ENCODE measurements at regions not wholly inside any gene's neighbourhood (a gene's known extent, or its start where the extent isn't known, plus 50 kb on each side); places are given as distances from the start of the nearest gene placed in this dataset.

DNA sequence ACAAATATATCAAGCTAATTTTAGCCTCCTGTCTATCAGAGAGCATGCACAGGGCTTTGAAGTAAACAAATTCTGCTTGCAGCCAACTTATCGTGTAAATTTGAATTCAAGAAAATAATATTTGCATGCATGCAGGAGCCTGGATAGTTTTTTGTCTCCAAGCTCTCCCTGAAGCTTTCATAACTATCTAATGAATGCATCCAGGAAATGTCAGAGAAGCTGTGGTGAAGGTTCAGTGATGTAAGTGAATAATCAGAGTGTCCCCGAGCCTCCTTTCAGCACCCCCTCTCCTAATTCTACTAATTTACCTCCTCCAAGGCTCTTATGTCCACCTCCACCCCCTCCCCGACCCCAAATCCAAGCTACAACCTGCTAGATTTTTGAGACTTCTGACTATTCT is 172.0 kb upstream of the ZNF32 start:
- DNase-seq (ENCODE audit: low read depth) = no peak

DNA sequence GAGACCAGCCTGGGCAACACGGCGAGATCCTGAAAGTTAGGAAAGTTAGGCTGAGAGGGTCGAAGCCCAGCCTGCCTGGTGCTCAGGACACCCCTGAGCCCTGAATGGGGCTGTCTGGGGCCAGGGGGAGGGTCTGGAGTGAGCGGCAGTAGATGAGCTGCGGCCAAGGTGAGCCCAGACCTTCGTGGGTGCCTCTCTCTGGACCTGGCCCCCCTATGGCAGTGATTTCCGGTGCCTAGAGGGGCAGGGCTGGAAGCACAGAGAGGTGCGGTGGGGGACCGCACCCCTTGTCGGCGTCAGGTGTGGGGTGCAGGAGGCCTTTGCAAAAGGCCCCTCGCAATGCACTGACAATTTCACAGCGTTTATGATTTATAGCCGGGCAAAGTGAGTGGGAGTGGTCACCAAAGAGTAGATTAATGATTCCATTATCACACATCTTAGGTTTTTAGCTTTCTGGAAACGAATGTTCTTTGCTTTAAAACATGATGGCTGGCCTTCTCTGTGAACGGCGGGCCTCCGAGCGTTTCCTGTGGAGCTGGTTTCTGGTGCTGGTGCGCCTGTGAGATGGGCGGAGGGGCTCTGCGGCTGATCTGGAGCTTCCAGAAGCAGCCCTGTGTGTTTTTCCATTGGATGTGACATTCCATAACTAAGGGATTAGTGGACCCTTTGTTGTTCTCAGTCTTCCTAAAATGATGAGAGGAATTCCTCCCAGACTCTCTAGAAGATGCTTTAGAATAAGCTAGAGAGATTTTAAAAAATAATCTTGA is 171.0 kb upstream of the ZNF32 start:
- no peak for DNase-seq (ENCODE audit: low read depth)

DNA sequence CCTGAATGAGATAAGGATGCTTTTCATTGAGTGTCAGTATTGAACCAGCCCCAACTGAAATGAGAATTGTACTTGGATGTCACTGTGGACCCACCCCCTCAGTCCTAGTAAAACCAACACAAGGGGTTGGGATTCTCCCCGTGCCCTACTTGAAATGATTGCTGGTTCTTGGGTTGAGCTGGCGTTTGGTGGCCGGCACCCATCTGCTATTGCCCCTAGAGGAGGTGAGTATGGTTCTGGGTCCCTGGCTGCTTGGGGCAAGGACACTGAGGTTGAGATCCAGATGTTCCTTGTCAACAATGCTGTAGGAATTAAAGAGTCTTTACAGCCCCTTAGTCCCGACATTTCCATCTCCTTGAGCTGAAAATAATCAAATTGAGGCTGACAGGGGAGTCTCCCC is 170.0 kb upstream of the ZNF32 start:
- DNase-seq (ENCODE audit: low read depth) = no peak

DNA sequence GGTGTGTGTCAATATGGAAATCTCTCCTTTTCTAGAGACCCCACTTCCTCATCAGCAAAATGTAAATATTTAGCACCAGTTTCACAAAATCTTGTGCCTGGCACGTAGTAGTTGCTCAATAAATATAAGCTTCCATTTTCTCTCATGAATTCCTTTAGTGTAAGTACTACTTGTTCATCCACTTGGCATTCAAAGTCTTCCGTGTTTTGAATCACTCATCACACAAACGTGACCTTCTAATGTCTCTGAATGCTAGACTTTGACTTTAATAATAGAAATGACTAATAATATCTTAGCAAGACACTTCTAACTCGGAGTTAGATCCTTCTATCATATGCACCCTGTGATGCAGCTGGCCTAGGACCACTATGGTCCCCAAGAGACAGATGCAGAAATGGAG is 168.7 kb upstream of the ZNF32 start:
- DNase-seq (ENCODE audit: low read depth) = no peak

DNA sequence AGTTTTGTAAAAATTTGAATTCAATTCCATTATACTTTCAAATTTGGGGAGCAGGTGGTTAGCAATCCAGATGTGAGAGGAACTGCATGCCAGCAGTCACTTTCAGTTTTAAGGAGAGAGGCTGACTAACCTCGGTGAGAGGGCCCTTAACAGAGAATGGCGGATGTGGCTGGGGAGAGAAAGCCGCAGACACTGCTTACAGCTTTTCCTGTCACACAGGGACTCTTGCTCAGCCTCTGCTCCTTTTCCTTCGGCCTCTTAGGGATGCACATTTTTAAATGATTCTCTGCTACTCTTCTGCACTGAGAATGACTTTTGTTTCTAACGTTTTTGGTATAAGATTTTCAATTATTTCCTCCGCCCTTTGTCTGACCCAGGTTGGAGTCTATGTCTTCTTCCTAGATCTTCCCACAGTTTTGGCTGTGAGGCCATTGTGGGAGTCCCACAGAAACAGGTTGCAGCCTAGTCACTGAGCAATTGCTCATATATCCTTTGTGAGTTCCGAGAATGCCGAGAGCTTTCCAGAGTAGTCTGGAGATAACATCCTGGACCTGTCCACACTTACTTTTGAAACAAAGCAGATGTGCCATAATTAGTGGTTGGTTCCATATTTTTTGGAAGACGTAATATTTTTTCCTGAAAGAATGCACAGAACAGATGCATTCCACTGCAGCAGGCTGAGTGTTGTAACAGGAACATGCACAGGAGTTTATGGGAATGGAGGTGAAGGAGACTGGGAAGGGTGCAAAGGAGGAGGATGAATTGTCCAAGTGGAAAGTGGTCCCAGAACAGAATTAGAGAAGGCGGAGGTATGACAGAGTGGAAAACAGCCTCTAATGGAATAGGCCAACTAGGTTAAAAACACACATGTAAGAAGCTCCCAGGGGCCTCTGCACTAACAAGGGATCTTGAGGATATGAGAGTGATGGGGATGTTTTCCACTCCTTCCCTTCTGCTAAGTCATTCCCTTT is 168.0 kb upstream of the ZNF32 start:
- no peak for DNase-seq (ENCODE audit: low read depth)

DNA sequence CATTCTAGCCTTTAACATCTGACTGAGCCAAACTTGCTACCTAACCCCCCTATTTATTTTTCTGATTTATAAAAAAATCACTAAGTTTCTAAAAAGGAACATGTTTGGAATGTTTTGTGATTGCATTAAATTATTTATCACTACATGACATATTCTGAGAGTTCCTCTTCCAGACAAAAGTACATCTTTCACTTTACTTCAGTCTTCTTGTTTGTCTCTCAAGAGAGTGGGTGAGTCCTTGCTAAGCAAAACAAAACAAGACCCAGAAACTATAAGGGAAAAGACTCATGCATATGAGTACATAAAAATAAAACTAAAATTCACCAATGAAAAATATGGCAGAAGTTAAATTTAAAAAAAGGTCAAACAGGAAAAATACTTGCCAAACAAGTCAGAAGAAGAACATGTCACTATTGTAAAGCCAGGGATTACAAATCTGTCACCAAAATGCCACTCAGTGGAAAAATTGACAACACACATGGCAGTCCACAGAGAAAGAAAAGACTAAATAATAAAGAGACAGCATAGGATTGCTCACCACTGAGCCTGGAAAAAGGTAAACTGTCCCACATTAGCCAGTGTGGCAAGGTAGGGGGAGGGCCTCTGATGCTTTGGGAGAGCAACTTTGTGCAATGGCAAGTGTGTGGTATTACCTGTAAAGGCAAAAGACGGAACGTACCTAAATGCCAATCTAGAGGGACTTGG is 166.7 kb upstream of the ZNF32 start:
- DNase-seq (ENCODE audit: low read depth) = no peak

DNA sequence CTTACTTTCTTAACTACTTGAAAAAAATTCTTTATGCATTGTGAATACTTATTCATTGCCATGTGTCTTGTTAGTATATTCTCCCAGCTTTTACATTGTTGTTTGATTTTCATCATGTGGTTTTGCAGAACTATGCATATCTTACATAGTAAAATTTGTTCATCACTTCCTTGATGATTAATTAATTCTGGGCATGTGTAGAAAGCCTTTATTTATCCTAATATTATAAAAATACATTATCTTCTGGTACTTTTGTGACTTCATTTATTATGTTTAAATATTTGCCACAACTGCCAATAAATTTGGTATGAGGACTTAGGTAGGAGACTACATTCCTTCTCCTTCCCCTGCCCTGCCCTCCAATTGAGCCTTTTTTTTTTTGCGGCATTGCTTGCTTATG is 166.0 kb upstream of the ZNF32 start:
- no peak for DNase-seq (ENCODE audit: low read depth)

DNA sequence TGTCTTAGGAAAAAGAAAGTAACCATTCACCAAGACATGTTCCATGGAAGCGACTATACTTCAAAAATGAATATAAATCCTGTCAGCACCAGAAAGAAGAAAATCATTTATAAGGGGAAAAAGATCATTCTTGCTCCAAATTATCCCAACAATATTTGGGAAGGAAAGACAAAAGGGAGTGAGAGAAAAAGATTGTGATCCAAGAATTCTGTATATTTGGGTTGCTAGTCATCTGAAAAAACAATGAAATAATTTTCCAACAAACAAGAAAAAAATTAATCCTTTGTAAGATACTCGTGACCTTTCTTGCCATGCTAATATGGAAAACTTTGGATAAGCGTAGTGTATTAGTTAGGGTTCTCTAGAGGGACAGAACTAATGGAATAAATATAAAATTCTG is 163.2 kb upstream of the ZNF32 start:
- no peak for DNase-seq (ENCODE audit: low read depth)

DNA sequence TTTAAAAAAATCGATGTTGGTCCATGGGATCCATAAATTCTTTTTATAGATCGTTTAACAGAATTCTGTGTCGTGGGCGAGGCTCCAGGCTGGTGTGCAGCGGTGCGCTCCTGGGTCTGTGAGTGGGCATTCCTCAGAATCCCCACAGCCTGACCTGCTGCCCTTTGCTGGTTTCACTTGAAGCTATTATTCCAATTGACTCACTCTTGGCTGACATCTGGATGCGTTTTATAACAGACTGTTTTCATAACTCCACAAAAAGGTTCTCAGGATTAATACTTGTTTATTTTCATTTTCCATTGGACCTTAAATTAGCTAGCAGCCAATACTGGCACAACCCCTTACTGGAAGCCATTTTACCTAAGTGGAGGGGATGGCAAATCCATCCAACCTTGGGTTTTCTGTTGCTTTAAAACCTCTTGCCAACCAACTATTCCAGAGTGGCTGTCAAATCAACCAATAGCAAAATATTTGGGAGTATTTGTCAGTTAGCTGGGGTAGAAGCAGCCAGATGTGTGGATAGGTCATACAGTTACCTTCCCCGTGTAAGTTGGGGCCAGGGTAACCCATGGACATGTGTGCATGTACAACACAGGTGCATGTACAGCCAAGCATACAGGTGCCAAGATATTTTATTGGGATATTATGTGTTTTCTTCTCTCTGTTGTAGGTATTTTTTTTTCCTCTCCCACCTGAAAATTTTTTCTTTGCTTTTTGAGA is 160.7 kb upstream of the ZNF32 start:
- no peak for DNase-seq (ENCODE audit: low read depth)

DNA sequence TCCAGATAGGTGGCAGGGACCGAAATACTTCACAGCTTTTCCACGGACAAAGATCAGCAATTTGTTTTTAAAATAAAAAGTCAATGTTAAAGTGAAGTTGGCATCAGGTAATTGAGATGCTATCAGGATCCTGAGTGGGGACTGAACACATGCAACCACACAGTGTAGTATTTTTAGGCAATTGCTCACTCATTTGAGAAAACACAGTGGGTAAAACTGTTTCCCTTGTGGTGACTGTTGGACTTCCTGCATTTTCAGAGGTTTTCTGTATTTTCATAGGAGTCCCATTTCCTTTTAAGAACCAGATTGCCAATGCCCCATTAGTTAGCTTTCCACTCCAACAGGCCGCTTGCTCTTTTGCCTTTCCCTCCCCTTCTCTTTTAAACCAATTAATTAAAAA is 159.5 kb upstream of the ZNF32 start:
- DNase-seq (ENCODE audit: low read depth) = no peak

DNA sequence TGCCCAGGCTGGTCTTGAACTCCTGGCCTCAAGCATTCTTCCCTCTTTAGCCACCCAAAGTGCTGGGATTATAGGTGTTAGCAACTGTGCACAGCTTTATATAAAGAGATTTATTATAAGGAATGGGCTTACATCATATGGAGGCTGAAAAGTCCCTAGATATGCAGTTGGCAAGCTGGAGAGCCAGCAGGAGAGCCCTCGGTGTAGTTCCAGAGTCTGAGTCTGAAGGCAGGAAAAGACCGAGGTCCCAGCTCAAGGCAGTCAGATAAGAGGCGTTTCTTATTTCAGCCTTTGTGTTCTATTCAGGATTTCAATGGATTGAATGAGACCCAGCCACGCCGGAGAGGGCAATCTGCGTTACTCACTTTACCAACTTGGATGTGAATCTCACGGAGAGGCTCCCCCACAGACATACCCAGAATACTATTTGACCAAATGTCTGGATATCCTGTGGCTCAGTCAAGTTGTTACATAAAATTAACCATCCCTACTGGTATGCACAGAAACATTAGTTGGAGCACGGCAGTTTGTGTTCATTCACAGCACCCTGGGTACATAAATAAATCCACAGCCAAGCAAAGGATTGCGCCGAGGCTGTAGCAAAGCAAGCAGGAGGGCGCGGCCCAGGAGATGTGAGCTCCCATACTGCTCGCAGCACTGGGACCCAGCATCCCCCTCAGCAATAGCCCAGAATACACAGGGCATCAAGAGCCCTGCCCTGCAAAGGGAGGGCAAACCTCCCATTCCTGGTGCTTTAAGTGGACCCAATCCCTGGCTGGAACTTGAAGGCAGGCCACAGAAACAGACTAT is 158.4 kb upstream of the ZNF32 start:
- no peak for DNase-seq (ENCODE audit: low read depth)

DNA sequence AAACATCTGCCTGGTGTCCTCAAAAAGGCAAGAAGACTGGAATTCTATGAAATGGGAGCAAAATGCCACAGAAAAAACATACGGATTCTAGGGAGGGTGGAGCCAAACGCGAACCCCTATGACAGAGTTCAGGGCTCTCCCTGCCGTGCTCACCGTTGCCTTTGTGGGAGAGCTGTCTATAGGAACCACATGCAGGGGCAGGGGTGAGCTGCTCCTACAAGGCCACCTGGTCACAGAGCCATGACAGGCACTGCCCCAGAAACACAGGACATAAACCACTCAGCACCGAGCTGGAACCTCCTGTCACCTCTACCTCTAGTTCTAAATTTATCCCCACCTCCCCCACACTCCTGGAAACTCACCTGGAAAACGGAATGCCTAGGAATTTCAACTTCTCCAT is 155.1 kb upstream of the ZNF32 start:
- DNase-seq (ENCODE audit: low read depth) = no peak

DNA sequence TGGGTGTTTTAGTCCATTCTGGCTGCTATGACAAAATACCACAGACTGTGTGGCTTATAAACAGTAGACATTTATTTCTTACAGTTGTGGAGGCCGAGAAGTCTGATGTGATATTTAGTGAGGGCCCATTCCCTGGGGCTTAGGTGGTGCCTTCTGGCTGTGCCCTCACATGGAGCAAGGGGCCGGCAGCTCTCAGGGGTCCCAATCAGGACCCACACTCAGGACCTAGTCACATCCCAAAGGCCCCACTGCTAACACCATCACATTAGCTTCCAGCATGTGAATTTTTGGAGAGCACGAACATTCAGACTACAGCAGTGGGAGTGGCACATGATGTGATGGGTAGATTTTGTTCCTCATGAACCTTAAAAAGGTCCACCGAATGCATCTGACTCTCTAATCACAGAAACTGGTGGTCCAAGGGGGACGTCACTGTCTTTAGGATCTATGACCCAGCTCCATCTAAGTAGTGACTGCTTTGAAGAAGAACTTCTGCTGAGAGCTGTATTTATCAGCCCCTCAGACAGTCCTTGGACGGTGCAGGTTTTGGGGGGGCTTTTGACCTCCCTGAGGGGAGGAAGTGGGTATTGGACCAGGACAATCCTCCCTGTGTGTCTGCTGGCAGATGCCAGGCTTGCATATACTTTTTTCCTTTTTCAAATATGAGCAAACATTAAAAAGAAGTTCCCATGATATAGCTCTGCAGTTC is 154.5 kb upstream of the ZNF32 start:
- no peak for DNase-seq (ENCODE audit: low read depth)

DNA sequence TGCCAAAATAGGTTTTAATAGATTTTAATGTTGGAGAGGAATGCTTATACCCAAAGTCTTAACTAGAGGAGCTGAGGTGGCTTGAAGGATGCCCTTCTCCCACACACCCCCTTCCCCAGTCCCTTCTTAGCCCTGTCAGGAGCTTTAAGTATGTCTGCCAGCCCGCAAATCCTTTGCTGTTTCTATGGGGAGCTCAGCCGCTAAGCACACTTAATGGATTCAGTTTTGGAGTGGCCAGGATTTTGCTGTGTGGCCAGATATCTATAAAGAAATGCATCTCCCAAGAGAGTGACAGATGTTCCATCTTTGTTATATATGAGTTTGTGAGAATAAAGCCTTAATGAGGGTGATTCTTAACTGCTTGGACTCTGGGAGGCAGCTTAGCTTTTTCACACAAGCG is 152.9 kb upstream of the ZNF32 start:
- no peak for DNase-seq (ENCODE audit: low read depth)

DNA sequence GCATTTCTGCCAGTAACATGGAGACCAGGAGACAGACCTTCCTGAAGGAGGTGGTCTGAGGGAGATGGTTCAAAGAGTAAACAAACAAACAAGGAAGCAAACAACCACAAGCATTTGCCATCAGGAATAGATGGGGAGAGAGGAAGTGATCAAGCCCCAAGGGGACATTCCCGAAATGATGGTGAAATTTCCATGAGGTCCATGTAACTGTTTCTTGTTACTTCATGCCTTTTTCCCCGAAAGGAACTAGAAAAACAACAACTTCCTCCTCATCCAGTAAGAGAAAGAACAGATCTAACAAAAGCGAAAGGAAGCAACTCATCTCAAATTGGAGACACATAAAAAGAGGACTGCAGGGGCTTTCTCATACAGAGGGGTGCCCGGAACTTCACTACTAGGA is 152.5 kb upstream of the ZNF32 start:
- DNase-seq (ENCODE audit: low read depth) = no peak

DNA sequence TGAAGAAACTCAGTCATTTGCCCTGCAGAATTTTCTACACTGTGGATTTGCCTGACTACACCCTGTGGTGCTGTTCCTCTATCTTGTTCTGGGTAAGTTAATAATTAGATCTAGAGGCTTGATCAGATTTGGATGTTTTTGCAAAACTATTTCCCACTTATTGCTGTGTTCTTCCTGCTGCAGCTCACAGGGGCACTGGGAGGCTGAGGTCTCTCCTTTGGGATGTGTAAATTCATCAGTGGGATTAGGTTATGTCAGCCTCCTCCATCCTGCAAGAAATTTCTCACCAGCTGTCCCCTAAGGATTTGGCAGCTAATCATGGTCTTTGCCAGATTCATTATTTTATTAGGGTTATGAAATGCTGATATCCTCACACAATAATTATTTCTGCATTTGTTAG is 148.1 kb upstream of the ZNF32 start:
- DNase-seq (ENCODE audit: low read depth) = no peak

DNA sequence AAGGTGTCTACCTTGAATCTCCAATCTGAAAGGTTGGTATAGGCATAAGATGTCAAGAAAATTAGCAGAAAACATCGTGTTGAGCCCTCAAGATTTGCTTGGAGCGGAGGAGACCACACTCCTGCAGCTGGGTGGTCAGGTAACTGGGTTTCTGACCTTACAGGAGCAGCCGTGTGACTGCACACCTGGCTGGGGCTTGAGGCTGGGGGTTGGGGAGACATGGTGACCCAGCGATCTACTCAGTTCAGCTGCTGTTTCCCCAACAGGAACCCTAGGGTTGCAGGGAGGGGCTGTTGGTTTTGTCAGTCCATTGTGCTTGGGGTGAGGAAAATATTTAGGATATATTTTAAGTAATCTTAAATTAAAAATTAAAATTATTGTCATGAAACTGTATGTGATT is 147.0 kb upstream of the ZNF32 start:
- DNase-seq (ENCODE audit: low read depth) = no peak

DNA sequence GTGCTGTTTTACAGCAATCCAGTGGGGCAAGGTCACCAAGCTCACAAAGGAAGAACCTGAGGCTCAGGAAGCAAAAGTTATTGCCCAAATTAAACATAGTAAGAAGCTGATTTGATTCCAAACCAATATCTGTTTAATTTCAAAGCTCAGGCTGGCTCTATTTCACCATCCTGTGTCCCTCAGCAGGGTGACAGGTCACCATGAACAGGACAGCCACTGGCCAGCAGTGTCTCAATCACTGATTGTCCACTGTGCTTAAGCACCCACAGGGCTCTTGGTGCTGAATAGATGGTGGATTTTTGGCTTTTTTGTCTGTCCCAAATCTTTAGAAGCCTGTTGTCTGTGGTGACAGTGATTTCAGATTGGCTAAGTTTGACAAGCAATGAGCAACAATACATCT is 146.4 kb upstream of the ZNF32 start:
- DNase-seq (ENCODE audit: low read depth) = no peak

DNA sequence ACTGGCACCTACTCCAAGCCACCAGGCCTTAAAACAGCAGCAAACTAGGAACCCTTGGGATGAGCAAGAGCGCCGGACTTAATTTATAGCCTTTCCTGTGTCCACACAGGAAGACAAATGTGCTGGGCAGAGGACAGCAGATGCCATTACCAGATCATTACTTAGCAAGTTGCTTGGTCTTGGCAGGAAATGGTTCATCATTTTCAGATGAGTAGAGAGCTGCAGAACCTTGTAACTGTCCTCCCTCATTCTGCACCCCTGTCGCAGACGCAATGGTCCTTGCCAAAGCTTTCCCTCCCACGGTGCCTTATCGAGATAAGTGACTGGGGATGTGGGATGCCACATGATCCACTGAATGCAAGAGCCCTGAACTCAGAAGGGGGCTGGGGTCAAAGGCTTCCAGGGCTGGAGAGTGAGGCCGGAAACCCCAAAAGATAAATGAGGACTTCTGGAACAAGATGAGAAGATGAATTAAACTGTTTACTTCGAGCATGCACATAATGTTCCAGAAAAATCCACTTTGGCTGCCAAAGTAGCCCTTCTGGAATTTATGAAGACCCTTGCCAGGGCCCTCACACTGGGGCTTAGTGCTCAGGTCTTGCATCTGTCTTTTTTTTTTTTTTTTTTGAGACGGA is 145.6 kb upstream of the ZNF32 start:
- peak; percentile 93 for DNase-seq (ENCODE audit: low read depth)

DNA sequence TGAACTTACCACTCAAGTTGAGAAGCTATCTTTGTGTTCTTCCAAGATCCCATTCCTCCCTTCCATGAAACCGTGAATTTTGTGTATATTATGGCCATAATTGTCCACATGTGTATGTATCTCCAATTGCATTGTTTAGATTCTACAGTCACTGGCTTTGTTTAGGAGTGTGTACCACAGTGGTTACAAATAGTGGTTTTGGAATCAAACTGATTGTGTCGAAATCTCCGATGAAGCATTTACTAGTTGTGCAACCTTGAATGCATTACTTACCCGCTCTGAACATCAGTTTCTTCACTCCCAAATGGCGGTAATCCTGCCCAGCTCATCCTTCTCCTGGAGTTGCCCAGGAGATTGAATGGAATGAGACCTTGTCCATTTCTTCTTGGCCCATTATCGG is 145.0 kb upstream of the ZNF32 start:
- DNase-seq (ENCODE audit: low read depth) = no peak

Data from CMK (cell line).